ENCODE measurements at regions not wholly inside any gene's neighbourhood (a gene's known extent, or its start where the extent isn't known, plus 50 kb on each side); places are given as distances from the start of the nearest gene placed in this dataset.

DNA sequence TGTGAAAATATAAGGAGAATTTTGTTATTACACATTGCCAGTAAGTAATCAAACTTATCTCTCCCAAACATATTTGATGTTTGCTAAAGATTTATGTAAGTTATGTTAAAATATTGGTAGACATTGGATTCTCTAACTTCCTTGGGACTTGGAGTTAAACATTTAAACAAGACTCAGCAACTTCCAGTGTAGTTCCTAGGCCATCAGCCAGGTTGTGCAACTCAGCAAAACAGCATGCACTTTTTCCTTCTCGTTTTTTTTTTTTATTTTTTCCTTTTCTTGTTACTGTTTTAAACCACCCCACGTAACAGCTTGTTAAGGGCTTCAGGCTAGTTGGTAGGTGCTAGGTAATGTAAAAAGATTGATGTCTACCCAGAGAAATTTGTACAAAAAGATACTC, 510.4 kb downstream of the ANKRD50 start:
- DNase-seq: no peak

DNA sequence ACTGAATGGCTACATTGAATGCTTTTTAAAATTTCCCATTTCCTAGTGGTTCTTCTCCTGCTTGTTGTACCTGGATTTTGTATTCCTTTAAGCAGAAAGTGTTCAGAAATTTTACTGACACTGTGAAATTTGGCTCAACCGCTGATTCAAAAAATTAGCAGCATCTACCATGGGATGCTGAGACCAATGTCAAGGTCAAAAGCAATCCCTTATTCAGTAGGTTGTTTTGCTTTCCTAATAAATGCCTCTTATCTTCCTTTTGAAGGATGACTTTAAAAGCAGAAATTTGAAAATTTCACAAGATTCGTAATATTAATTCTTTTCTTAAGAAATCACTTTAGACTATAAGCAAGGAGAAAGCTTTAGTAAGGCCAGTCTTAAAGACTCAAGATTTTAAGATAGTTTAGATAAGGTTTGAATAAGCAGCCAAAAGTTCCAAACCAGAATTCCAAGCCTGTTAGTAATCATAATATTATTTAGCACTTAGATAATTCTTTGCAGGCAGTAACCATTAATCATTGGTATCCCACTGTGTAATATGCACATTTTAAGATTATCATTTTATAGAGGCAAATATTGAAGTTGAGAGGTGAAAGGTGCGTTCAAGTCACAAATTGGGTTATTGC, 508.8 kb downstream of the ANKRD50 start:
- no peak for DNase-seq

DNA sequence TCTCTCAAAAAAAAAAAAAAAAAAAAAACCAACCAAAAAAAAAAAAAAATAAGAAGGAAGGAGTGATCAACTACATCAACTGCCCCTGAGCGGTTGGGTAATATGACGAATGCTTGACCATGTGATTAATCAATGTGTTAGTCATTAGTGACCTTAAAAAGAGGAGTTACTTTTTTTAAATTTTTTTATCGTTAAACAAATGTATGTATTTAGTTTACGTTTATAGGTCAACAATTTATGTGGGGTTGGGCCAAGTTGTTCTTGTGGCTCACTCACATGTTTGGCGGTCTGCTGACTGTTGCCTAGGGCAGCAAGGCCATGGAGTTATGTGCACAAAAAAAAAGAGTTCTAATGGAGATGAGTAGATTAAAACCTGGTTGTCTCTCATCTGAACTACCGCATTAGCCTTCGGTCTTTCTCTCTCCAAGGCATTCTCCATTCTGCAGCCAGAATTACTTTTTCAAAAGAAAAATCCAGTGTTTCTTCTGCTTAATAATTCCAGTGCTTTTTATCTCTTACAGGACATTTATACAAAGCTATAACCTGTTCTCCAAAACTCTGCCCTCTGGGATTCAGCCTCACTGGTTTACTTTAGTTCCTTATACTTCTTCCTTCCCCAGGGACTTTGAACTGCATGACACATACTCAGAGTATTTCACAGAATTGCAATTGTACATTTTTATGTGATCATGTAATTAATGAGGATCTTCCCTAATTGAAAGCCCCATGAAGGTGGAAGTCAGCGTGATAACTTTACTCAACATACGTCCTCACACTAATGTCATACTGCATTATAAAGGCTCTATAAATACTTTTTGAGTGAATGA, 505.5 kb downstream of the ANKRD50 start:
- DNase-seq: no peak

DNA sequence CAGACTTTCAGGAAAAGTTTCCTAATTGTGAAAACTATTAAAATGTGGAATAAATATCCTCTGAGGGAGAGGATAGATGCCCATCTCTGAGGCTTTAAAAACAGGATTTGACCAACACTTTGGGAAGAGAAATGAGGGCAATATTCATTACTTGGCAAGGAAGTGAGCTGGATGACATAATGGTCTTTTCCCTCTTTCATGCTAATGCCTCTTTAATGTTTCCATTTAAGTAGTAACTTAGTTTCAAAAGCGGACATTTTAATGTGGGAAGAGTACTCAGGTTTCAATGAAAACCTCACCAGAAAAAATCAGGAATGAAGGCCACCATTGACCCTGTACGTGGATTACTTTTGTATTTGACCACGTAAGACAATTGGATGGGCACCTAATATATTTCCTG, 503.3 kb downstream of the ANKRD50 start:
- DNase-seq: no peak

DNA sequence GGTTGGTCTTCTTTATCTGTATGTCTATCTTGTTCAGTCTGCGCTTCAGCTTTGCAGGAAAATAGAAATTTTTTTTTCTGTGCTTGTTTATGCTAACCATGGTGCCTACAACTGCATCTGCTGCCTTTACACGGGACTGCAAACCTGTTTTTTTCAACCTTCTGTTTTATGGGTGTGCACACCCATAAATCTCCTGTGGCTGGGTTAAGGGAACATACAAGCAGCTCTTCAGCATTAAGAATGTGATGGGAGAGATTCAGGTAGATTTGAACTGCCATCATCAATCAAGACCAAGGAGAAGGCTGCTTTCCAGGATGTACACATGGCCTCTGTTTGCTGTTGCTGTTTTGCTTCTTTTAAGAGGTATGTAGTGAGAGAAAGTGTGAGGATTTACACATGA, 502.9 kb downstream of the ANKRD50 start:
- no peak for DNase-seq

DNA sequence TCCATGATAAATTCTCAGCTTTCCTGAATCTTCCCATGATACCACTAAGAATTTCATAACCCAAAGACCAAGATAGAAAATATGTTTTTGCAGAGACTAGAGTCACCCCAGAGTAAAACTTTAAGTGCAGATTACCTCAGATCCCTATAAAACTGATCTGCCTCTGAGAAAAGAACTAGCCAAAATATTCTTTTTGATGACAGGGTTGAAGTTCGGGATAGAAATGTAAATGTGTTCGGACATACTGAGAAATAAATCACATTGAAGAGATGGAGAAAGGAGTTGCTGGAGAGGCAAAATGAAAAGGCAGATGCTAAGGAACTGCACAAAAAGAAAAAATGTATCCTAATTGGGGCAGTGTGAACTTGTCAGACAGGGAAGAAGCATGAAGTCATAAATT, 501.8 kb downstream of the ANKRD50 start:
- no peak for DNase-seq

DNA sequence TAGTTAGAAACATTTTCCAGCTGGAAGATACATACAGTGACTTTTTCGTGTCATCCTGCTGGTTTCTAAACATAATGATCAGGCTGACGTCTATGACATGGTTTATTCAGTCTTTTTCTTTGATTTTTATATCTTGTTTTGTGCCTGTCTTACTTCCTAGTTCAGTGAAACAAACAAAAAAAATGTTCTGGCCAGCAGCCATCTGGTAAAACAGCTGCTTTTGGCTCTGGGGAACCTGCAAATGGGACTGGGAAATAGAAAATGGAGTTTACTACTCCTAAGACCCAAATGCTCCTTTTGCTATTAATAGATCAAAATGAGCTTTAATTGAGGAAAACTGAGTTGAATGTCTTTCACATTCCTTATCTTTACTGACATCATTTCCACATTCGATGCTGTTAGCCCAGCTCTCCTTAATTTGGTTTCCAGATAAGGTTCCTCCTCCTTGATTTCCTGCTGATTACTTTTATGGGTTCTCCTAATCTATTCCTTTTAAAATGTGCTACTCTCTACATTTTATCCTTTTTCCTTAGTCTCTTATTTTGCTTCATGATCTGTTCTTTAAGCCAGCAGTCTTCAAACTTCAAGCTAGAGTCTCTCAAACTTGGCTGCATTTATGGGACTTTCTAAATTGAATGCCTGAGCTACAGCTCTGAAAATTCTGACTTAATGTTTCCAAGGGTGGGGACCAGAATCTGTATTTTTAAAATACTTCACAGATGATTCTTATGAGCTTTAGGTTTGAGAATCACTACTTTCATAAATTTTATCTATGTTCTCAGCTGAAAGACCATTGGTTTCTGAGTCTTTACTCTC, 499.5 kb downstream of the ANKRD50 start:
- DNase-seq: no peak

DNA sequence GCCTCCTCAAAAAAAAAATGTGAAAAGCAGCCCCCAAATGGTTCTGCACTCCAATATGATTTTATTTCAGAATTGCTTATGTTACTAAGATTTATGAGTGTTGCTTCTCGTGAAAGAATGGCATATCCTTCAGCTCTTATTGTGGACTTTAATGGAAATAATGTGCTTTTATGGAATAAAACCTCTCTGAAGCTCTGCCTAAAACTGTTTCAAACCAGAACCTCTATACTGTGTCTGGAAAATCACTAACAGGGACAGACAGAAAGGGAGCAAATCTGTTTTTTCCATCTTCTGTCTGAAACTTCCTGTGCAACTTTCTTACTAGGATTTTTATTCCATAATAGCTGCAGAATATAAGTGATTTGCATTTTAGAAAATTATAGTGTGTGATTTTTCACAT, 493.1 kb downstream of the ANKRD50 start:
- no peak for DNase-seq

DNA sequence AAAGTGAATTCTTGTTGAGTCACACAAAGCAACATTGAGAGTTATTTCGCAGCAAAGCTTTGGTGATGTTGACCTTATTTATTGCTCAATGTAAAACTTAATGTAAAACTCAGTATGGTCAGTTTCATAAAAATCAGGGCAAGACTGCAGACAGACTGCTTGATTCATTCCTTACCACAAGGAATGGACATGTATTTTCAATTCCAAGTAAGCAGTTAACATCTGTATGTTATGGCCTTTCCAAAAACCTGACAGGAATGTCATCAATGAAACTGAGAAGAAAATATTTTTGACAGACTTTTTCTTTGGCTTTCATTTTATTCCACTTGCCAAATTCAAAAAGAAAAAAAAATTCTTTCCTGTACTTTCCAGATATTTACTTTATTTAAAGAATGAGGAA, 488.3 kb downstream of the ANKRD50 start:
- no peak for DNase-seq

DNA sequence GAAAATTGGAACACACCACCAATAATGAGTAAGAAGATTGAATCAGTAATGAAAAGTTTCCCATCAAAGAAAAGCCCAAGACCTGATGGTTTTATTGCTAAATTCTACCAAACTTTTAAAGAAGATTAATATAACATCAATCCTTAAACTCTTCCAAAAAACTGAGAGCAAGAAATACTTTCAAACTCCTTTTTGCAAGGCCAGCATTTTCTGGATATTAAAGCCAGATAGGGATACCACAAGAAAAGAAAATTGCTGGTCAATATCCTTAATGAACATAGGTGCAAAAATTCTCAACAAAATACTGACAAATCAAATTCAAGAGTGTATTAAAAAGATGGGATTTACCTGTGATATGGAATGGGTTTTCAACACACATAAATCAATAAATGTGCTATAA, 484.6 kb downstream of the ANKRD50 start:
- no peak for DNase-seq

DNA sequence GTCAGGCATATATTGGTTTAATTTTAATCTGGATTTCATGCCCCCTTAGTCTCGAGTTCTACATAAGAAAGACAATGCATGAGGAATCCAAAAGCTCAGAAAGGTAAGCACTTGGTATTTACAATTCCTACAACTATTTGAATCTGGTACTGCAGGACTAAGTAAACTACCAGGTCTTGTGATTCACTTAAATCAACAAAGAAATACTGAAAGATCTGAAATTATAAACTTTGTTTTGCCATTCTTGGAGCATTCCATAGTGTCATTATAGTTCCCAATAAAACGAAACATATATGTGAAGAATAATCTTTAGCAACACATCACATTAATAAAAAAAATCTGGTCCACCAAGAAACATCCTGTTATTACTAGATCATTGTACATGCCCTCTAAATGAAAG, 482.3 kb downstream of the ANKRD50 start:
- no peak for DNase-seq

DNA sequence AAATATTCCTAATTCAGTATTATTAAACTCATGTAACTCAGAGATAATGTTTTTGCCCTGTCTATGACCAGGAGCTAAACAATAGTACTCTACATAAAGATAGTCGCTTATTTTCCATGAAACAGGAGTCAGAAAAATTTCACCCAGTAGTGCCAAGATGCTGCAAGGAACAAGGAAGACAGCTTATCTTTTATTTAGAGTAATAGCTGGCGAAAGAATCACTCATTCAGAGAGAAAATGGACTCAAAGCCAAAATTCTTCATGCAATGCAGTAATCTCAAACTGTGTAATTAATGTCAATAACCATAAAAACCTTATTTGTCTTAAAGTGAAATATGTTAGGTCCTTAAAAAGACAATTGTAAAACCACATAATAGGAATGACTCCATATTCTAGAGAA, 477.8 kb downstream of the ANKRD50 start:
- DNase-seq: no peak

DNA sequence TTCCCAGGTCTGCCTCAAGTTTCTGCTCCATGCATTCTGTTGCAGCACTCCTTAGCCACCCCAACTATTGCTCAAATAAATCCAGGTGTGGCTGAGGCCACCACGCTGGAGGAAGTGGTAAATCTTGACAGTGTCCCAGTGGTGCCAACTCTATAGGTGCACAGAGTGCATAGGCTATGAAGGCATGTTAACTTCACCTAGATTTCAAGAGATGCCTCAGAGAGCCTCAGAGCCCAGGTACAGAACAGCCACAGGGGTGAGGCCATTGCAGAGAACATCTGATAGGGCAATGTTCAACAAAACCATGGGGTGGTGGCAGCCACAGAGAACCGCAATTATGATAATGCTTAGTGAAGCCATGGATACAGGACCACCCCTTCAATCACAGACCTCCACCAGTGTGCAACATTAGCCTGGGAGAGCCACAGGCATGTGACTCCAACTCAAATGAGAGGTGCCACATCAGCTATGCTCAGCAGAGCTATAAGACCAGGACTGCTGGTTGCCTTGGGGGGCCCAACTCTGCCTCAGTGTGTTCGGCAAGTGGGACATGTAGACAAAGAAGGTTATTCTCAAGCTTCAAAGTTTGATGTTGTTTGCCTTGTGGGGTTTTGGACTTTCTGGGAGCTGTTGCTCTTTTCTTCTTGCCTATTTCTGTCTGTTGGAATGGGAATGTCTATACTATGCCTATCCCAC, 468.7 kb downstream of the ANKRD50 start:
- DNase-seq: no peak

DNA sequence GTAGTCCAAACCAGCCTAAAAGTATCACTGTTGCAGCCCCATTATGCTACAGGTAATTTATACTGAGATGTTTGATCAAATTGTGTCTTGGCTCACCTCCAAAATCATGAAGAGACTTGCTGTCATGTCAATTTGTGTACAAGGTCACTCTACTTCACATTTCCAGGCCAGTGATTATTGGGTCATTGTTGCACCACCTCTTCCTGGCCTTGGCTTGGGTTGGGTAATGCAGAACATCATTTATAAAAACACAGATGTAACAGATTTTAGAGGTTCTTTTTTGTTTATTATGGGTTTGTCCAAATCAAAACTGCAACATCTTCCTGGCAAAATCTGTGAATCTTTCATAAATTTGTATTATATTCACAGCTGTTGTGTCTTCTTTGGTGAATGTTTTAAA, 459.5 kb downstream of the ANKRD50 start:
- no peak for DNase-seq

DNA sequence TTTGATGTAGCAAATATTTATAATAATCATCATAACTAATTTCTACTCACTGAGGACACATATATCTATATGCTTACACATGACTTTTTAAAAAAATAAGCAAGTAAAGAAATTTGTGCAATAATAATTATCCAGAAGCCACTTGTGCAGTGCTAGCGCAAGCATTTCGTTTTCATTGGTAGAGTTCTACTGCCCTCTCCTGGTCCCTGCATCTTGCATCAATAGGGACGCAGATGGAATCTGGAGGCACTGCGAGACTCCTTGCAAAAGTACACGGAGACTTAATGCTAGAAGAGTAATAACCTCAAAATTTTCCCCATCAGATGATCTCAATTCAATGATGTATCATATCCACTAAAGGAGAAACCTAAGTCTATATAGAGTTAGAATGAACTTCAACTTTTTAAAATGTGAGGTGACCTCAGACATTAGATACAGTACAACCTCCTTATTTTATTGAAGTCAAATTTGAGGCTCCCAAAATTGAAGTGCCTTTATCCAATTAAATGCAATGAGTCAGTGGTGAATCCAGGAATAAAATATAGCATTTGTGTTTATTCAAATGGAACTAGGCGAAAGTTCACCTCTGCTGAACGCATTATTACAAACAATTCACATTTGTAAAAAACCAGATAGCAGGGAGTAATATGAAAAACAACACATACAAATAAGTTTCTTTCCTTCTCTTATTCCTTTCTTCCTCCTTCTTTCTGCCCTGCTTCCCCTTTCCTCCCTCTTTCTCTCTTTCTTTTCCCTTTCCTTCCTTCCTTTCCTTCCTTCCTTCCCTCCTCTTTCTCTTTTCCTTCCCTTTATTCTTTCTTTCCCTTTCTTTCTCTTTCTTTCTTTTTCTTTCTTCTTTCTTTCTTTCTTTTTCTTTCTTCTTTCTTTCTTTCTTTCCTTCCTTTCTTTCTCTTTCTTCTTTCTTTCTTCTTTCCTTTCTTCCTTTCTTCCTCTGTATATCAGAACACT, 450.0 kb downstream of the ANKRD50 start:
- no peak for DNase-seq

DNA sequence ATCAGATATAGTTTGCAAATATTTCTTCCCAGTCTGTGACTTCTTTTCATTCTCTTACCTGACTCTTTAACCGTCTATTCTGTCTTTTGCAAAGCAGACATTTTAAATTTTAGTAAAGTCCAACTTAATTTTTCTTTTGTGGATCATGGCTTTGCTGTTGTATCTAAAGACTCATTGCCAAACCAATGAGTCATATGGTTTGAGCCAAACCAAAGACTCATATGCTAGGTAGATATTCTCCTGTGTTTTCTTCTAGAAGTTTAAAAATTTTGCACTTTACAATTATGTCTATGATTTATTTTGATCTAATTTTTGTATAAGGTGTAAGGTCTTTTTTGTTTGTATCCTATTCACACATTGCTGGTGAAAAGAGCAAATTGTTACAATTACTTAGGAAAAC, 446.8 kb downstream of the ANKRD50 start:
- no peak for DNase-seq

DNA sequence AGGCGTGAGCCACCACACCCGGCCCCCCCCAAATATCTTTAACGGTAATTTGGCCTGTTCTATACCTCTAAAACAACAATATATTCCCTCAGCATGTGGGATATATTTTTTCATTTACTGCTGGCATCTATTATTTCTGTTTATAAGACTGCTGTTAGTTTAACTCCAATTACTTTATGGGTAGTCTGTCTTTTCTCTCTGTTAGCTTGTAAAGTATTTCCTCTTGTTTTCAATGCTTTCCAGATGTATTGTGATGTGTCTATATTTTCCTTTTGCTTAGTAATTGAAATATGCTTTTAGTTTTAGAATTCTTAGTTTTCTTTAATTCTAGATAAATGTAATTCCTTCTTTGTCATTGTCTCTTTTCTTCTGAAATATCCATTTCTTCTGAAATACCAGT, 445.8 kb downstream of the ANKRD50 start:
- DNase-seq: no peak

DNA sequence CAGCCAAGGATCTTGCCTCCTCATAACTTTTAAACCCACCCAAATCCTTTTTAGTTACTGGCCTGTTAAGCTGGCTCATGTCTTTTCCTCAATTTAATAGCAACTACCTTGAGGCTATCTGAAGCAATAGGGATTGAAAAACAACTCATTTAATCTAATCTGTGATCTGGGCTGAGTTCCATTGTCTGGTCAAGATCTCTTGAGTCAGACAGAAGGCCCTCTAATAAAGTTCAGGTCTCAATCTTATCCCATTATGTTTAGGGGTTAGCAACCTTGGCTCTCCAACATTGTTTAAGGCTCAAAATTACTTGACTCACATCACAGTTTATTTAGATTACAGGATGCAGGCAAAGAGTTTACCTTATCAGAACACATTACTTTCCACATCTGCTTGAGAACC, 436.1 kb downstream of the ANKRD50 start:
- no peak for DNase-seq

DNA sequence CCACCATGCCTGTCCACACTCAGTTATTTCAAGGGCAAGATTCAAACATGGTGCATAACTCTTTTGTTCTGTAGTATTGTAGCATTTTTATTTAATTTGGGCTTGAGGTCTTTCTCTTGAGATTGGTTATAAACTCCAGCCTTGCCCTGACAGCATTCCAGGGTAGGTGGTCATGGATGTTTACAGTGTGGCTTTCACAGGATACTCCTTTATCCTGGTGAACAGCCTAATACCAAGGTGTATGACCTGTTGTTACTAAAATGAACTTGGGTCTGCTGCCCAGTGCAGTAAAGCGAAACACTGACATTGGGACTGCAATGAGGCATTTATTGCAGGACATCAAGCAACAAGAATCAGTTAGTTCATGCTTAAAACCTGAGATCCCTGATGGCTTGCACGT, 434.8 kb downstream of the ANKRD50 start:
- DNase-seq: no peak

DNA sequence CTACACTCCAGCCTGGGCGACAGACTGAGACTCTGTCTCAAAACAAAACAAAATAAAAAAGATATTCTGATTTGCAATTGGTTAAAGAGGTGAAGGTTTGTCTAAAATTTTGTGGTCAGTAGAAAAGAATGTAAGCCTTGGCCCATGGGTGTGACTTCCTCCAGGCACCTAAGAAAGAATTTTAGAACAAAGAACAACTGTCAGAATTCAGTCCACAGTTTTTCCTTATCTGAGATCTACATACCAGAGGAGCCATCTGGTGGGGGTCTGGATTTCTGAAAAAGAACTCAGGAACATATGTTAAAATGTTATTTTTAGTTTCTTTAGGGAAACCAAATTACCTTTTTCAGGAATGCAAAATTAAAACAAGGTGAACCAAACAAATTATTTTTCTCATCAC, 434.1 kb downstream of the ANKRD50 start:
- DNase-seq: no peak

DNA sequence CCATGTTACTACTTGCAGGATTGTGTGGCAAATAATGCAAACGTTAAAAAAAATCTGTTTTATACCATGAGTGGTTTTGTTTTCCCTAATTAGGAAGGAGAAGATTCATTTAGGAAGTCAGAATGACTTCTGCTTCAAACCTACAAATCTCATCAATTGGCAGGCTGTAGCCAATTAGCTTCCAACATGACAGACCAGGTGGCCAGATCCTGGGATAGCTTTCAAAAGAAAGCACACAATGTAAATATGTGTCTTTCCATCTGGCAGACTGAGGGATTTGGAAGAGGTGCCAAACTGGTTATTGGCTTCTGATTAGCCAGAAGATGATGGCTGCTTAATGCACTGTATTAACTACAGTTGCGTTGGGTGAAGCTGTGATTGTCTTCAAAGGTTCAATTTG, 432.8 kb downstream of the ANKRD50 start:
- no peak for DNase-seq

DNA sequence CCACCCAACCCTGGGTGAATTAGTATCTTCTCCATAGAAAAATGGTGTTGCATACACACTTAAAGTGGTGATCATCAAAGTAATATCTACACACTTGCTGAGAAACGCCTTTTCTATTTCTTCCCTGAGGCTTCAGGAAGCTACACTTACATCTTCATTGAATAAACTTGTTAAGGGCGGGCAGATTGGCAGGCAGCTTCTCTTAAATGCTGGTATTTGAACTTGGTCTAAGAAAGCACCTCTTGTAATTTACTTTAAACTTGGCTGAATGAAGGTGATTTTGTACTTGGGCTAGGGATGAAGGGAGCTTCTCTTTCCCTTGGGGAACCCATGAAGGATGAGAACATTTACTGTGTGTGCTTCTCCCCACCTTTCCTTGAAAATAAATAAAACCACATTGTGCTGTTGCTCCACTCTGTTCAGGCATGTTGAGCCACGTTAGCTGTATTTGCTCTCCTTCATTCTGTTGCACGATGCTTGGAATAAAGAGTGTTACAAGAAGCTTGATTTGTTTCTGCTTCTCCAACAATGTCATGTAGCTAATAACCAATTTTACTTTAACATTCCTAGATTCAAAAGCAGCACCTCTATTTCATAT, 430.1 kb downstream of the ANKRD50 start:
- DNase-seq: no peak

All from 8988T (cell line).